HAP-1 (cell line): ENCODE measurements at regions not wholly inside any gene's neighbourhood (a gene's known extent, or its start where the extent isn't known, plus 50 kb on each side); places are given as distances from the start of the nearest gene placed in this dataset.

Experiments
- DNase-seq, 2 experiments: peaks; one replicate each; pipeline ENCODE4 v3.0.0-alpha.2; 2016 to 2020; ENCODE audit warnings: low spot score in 2 of 2
- H3K27me3 ChIP-seq: fragments of 250-450 bp; sonication (Bioruptor Pico); 2 replicates; pipeline ENCODE4 v1.5.1; 2020; ENCODE audit warnings: low read depth, mild to moderate bottlenecking, moderate library complexity
- H3K36me3 ChIP-seq: fragments of 250-450 bp; sonication (Bioruptor Pico); replicated peaks from 2 replicates; pipeline ENCODE4 v1.5.1; 2020; ENCODE audit warnings: mild to moderate bottlenecking
- H3K4me1 ChIP-seq: fragments of 250-450 bp; sonication (Bioruptor Pico); 2 replicates; pipeline ENCODE4 v1.5.1; 2020; ENCODE audit warnings: mild to moderate bottlenecking
- H3K4me3 ChIP-seq: fragments of 250-450 bp; sonication (Bioruptor Pico); 2 replicates; pipeline ENCODE4 v1.5.1; 2020; ENCODE audit warnings: mild to moderate bottlenecking, moderate library complexity
- H3K9me3 ChIP-seq: fragments of 250-450 bp; sonication (Bioruptor Pico); 2 replicates; pipeline ENCODE4 v1.5.1; 2020; ENCODE audit warnings: mild to moderate bottlenecking, moderate library complexity
- in situ Hi-C: fragments of 300-500 bp; cut with MboI; formaldehyde crosslinking; loops from 3 replicates; pipeline ENCODE4 v1.14.3; 2020; ENCODE audit warnings: low sequenced_read_pairs, inconsistent platforms, mixed read lengths

DNA sequence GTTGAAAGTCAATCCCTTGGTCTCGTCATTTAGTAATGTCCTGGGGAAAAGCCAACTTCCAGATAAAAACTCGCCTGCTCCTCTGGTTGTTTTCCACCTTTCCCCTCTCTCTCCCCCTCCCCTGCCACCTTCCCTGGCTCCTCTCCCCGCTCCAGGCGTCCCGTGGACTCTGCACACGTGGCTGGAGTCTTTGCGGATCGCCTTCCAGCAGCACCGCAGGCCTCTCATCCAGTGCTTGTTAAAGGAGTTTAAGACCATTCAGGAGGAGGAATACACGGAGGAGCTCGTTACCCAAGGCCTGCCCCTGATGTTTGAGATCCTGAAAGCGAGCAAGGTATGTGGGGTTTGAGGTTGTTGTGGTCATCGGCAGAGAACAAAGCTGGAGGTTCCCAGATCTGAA lies 65.8 kb upstream of the PWP1 start:
- in situ Hi-C loops: no loop called here
- Histone ChIP-seq H3K36me3 (no peaks in the 10 kb centered on the region), H3K27me3 (no peaks in the 10 kb centered on the region), H3K9me3 (no peaks in the 10 kb centered on the region), H3K4me3 (no peak overlapping the region), H3K4me1 (no peaks in the 10 kb centered on the region)
- DNase-seq: no peak

DNA sequence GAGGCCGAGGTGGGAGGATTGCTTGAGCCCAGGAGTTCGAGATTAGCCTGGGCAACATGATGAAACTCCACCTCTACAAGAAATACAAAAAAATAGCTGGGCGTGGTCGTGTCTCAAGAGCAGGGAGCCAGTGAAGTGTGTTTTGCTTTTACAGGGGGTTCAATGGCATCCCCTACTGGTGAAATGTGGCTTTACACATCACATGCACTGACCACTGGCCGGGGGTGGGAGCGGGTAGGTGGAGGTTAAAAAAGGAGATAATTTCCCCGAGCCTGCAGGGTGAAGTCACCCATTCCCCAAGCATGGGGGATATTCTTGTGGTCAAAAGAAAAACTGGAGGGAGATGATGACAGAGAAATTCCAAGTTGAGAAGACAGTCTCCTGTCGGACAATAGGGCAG lies 63.6 kb upstream of the PWP1 start:
- Histone ChIP-seq H3K9me3 (no peaks in the 10 kb centered on the region), H3K36me3 (no peaks in the 10 kb centered on the region), H3K4me3 (no peak overlapping the region), H3K27me3 (no peaks in the 10 kb centered on the region), H3K4me1 (no peaks in the 10 kb centered on the region)
- in situ Hi-C loops: no loop called here
- DNase-seq: peak; percentile 13 to 57

DNA sequence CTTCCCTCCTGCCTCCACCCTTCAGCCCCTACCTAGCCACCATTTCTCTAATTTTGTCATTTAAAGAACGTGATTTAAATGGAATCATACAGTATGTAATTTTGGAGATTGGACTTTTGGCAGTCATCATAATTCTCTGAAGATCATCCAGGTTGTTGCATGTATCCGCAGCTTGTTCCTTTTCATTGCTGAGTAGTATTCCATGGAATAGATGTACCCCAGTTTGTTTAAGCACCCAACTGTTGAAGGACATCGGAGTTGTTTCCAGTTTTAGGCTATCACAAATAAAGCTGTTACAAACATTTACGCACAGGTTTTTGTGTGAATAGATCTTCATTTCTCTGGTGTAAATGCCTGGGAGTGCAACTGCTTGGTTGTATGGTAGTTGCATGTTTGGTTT lies 61.1 kb upstream of the PWP1 start:
- no peaks in the 10 kb centered on the region for H3K27me3 ChIP-seq
- no peaks in the 10 kb centered on the region for H3K9me3 ChIP-seq
- H3K4me1 ChIP-seq: no peaks in the 10 kb centered on the region
- H3K4me3 ChIP-seq: no peak overlapping the region
- no peaks in the 10 kb centered on the region for H3K36me3 ChIP-seq
- DNase-seq: no peak
- in situ Hi-C loops: no loop called here

DNA sequence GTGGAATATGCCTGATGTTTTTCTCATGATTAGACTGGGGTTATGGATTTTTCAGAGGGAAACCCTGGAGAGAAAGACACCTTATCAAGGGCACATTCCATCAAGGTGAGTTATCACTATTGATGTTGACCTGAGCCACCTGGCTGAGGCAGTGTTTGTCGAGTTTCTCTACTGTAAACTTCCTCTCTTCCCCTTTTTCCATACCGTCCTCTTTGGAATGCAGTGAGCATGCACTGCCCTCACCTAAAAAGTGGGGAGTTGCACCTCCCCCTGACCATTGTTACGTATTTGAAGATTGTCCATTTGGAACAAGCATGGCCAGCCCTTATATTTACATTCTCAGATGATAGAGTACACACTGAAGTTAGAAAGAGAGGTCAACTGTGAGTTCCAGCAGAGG lies 53.9 kb upstream of the PWP1 start:
- DNase-seq: no peak
- Histone ChIP-seq H3K9me3 (no peaks in the 10 kb centered on the region), H3K27me3 (no peaks in the 10 kb centered on the region), H3K36me3 (no peaks in the 10 kb centered on the region), H3K4me1 (no peaks in the 10 kb centered on the region), H3K4me3 (no peak overlapping the region)
- in situ Hi-C loops: no loop called here

DNA sequence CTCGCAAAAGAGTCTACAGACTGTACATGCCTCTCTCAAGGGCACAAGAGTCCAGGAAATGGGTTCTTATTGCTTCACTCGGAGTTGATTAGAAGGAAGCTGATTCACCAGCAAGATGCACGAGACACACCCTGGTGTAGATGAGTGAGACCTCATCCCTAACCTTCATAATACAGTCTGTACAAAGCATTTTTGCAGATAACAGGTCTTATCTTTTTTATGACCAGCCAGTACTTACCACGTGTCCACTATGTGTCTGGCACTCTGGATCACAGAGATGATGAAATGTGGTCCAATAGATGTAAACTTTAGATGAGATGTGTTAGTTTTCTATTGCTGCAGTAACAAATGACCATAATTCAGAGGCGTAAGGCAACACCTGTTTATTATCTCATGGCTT lies 53.4 kb upstream of the PWP1 start:
- no peaks in the 10 kb centered on the region for H3K27me3 ChIP-seq
- H3K4me3 ChIP-seq: no peak overlapping the region
- DNase-seq: no peak
- no peaks in the 10 kb centered on the region for H3K9me3 ChIP-seq
- H3K36me3 ChIP-seq: no peaks in the 10 kb centered on the region
- in situ Hi-C loops: no loop called here
- no peaks in the 10 kb centered on the region for H3K4me1 ChIP-seq

DNA sequence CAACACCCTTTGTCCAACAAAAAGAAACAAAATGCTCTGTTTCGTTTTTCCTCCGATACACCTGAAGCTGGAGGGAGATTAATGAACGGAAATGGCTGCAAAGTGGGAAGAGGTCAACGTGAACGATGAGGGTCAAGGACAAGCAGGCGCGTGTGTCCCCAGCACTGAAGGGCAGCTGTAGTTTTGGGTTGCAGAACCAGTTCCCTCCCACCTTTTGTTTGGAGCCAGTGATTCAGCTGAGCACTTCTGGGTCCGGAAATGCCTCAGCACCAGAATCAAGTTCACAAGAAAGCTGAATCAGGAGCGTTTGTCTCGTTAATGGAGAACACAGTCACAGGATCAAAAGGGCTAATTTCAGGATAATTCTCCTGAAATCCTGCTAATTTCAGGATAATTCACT lies 51.1 kb upstream of the PWP1 start:
- no peaks in the 10 kb centered on the region for H3K4me1 ChIP-seq
- no peaks in the 10 kb centered on the region for H3K9me3 ChIP-seq
- no peaks in the 10 kb centered on the region for H3K36me3 ChIP-seq
- no peak for DNase-seq
- H3K27me3 ChIP-seq: no peaks in the 10 kb centered on the region
- in situ Hi-C loops: no loop called here
- H3K4me3 ChIP-seq: no peak overlapping the region

DNA sequence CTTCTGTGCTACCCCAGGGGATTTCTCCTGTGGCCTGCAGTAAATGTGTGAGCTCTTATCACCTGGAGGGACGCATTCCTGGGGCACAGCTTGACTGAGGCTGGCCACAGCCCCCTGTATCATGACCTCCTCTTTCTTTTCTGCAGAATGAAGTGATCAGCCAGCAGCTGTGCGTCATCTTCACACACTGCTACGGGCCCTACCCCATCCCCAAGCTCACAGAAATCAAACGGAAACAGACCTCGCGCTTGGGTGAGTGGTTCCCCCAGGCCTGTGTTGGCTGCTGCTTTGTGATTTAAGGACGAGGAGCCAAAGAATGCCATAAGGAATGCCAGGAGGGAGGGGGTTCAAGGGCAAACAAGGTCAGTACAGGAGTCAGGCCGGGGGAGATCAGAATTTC lies 50.5 kb upstream of the PWP1 start:
- no peaks in the 10 kb centered on the region for H3K27me3 ChIP-seq
- H3K4me3 ChIP-seq: no peak overlapping the region
- no peaks in the 10 kb centered on the region for H3K4me1 ChIP-seq
- in situ Hi-C loops: no loop called here
- H3K9me3 ChIP-seq: no peaks in the 10 kb centered on the region
- DNase-seq: no peak
- no peaks in the 10 kb centered on the region for H3K36me3 ChIP-seq
